ENCODE measurements at regions not wholly inside any gene's neighbourhood (a gene's known extent, or its start where the extent isn't known, plus 50 kb on each side); places are given as distances from the start of the nearest gene placed in this dataset.

DNA sequence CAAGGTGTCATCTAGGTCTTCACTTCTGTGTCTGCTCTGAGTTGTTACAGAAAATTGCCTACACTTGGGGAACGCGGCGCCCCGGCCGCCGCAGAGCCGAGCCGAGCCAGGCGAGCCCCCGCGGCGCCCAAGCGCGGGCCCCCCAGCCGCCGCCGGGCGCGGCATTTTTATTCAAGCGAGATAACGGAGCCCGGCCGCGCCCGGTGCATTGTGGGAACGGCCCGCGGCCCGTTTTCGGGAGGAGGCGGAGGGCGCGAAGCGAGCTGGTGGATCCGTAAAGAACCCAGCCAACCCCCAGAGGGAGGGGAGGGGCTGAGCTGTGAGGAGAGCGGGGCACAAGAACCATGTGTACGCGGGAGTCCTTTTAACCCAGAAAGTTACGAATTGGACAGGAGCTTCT is 191.8 kb downstream of the FTCDNL1 start:
- no peak for DNase-seq (ENCODE audit: low spot score)
- in situ Hi-C loops (cut with MboI; ENCODE audit: low pct_unique_long_range_greater_than_20kb, low sequenced_read_pairs, unreplicated experiment), result no loop called here
- TF ChIP-seq, protein P1, sequence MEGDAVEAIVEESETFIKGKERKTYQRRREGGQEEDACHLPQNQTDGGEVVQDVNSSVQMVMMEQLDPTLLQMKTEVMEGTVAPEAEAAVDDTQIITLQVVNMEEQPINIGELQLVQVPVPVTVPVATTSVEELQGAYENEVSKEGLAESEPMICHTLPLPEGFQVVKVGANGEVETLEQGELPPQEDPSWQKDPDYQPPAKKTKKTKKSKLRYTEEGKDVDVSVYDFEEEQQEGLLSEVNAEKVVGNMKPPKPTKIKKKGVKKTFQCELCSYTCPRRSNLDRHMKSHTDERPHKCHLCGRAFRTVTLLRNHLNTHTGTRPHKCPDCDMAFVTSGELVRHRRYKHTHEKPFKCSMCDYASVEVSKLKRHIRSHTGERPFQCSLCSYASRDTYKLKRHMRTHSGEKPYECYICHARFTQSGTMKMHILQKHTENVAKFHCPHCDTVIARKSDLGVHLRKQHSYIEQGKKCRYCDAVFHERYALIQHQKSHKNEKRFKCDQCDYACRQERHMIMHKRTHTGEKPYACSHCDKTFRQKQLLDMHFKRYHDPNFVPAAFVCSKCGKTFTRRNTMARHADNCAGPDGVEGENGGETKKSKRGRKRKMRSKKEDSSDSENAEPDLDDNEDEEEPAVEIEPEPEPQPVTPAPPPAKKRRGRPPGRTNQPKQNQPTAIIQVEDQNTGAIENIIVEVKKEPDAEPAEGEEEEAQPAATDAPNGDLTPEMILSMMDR (IDR thresholded peaks at IDR 0.05; ENCODE audit: extremely low read depth, insufficient read depth, missing control alignments), result no peak

DNA sequence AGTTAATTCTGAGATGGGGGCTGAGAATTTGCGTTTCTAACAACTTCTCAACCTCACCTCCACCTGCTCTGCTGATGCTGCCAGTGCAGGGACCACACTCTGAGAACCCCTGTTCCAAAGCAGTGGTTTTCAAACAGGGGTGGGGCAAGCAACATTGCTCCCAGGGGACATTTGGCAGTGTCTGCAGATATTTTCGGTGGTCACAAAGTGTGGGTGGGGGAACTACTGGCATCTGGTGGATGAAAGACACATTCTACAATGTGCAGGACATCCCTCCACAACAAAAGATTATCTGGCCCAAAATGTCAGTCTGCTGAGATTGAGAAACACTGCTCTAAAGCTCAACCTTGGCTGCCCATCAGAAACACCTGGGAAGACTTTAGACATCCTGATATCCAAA is 188.7 kb upstream of the SATB2 start:
- TF ChIP-seq, protein P1 (IDR thresholded peaks at IDR 0.05; ENCODE audit: extremely low read depth, insufficient read depth, missing control alignments), result no peak
- in situ Hi-C loops (cut with MboI; ENCODE audit: low pct_unique_long_range_greater_than_20kb, low sequenced_read_pairs, unreplicated experiment), result no loop called here

DNA sequence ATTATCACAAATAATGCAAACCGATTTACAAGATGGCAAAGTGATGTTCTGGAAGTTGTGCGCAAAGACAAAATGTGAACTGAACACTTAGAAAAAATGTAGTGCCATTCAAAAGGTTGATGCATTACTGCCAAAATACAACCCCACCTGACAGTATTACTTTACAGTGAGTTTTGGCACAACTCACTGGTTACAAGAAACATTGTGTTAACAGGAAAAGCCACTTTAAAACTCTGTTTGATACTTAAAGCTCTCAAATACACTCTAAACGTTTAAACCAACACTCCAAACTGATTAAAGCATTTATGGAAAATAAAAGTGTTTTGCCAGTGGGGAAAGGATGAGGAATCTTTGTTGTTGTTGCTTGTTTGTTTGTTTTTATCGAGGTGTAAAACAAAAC is 173.4 kb upstream of the SATB2 start:
- DNase-seq (ENCODE audit: low spot score), result no peak
- in situ Hi-C loops (cut with MboI; ENCODE audit: low pct_unique_long_range_greater_than_20kb, low sequenced_read_pairs, unreplicated experiment), result no loop called here
- TF ChIP-seq, protein P1 (IDR thresholded peaks at IDR 0.05; ENCODE audit: extremely low read depth, insufficient read depth, missing control alignments), result no peak

More for the DNA sequence above, 188.7 kb upstream of the SATB2 start:
- peak; percentile 22 for DNase-seq (ENCODE audit: low spot score)

DNA sequence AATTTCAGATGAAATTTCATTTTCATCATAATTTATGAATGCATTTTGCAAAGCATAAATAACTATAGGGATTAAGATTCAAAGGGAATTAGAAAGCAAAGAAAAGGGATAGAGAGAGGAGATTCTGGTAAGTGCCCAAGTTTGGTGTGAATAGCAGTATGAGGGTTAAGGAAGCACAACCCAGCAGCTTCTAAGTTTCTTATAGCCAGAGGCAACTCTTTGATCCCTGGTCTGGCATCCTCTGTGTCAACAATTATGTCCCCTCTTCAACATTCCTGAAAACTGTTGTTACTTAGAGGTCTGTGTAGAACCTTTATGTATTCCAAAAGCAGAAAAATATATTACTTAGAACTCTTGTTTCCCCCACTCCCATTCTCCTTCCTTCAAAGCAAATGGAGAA is 171.6 kb upstream of the SATB2 start:
- TF ChIP-seq, protein P1 (IDR thresholded peaks at IDR 0.05; ENCODE audit: extremely low read depth, insufficient read depth, missing control alignments), result no peak
- no peak for DNase-seq (ENCODE audit: low spot score)
- in situ Hi-C loops (cut with MboI; ENCODE audit: low pct_unique_long_range_greater_than_20kb, low sequenced_read_pairs, unreplicated experiment), result no loop called here

DNA sequence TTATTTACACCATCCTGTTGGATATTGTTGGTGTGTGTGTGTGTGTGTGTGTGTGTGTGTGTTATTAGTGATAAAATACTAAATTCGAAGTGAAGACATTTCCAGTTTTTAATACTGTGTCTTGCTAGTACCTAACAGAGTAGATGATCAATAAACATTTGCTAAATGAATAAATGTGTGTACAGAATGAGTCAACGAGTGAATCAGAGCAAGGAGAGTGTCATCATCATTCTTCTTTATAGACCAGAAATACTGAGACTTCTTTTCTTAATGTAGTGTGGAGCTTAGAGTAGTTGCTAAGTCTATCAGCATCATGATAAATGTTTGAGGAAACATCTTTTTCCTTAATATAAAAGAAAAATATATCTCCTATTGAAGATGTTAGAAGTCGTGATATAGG is 169.7 kb upstream of the SATB2 start:
- in situ Hi-C loops (cut with MboI; ENCODE audit: low pct_unique_long_range_greater_than_20kb, low sequenced_read_pairs, unreplicated experiment), result no loop called here
- TF ChIP-seq, protein P1 (IDR thresholded peaks at IDR 0.05; ENCODE audit: extremely low read depth, insufficient read depth, missing control alignments), result no peak
- no peak for DNase-seq (ENCODE audit: low spot score)

DNA sequence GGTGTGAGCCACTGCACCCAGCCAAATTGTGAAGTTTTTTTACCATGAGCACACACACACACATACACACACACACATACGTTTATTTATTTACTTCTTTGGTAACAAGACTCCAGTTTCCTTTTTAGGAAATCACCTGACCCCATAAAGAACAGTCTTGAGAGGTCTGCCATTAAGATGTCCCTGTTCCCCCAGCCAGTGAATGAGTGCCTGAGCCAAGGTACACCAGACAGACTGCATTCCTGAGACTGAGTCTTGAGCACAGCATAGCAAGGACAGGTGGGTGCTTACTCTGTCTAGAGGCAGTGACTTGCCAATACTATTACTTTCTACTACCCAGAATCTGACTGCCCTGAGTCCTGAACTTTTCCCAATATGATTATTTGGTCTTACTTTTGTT is 167.2 kb upstream of the SATB2 start:
- TF ChIP-seq, protein P1 (IDR thresholded peaks at IDR 0.05; ENCODE audit: extremely low read depth, insufficient read depth, missing control alignments), result no peak
- in situ Hi-C loops (cut with MboI; ENCODE audit: low pct_unique_long_range_greater_than_20kb, low sequenced_read_pairs, unreplicated experiment), result no loop called here
- no peak for DNase-seq (ENCODE audit: low spot score)

Measured in GM13977 (cell line).